GM23248 (cell line): ENCODE measurements at regions not wholly inside any gene's neighbourhood (a gene's known extent, or its start where the extent isn't known, plus 50 kb on each side); places are given as distances from the start of the nearest gene placed in this dataset.
A peak's percentile ranks its signal among the peaks of the same experiment; 100 is the strongest.

ENCODE experiments used
- DNase-seq: peaks from one replicate; pipeline ENCODE4 v3.0.0-alpha.2; 2015
- H2AFZ ChIP-seq: fragments of 200-600 bp; sonication (generic); 2 replicates; pipeline ENCODE4 v1.6.1; 2016; ENCODE audit warnings: antibody characterized with exemption
- H3F3A ChIP-seq: fragments of 200-600 bp; sonication (generic); 2 replicates; pipeline ENCODE4 v1.6.1; 2016; ENCODE audit warnings: mild to moderate bottlenecking, antibody characterized with exemption, mixed run types; ENCODE audit not compliant: insufficient read depth
- H3K27ac ChIP-seq: fragments of 200-600 bp; sonication (generic); 2 replicates; pipeline ENCODE4 v1.5.1; 2016; ENCODE audit warnings: mild to moderate bottlenecking
- H3K27me3 ChIP-seq: fragments of 200-600 bp; sonication (generic); replicated peaks from 2 replicates; pipeline ENCODE4 v1.6.1; 2016; ENCODE audit warnings: mild to moderate bottlenecking; ENCODE audit not compliant: insufficient read depth
- H3K36me3 ChIP-seq: fragments of 200-600 bp; sonication (generic); 2 replicates; pipeline ENCODE4 v1.6.1; 2016; ENCODE audit warnings: low read depth, mild to moderate bottlenecking
- H3K4me1 ChIP-seq: fragments of 200-600 bp; sonication (generic); 2 replicates; pipeline ENCODE4 v1.6.1; 2016; ENCODE audit warnings: mild to moderate bottlenecking; ENCODE audit not compliant: insufficient read depth
- H3K4me2 ChIP-seq: fragments of 200-600 bp; sonication (generic); one replicate; pipeline ENCODE4 v1.6.1; 2016; ENCODE audit warnings: mild to moderate bottlenecking; ENCODE audit not compliant: unreplicated experiment
- H3K4me3 ChIP-seq: fragments of 200-600 bp; sonication (generic); 2 replicates; pipeline ENCODE4 v1.5.1; 2016; ENCODE audit warnings: mild to moderate bottlenecking
- H3K79me2 ChIP-seq: fragments of 200-600 bp; sonication (generic); 2 replicates; pipeline ENCODE4 v1.6.1; 2016; ENCODE audit warnings: mild to moderate bottlenecking; ENCODE audit not compliant: insufficient read depth
- H3K9ac ChIP-seq: fragments of 200-600 bp; sonication (generic); 2 replicates; pipeline ENCODE4 v1.6.1; 2016; ENCODE audit warnings: mild to moderate bottlenecking
- H3K9me2 ChIP-seq: fragments of 200-600 bp; sonication (generic); 2 replicates; pipeline ENCODE4 v1.6.1; 2016; ENCODE audit warnings: mixed run types, mild to moderate bottlenecking, moderate library complexity; ENCODE audit not compliant: insufficient read depth
- H3K9me3 ChIP-seq: fragments of 200-600 bp; sonication (generic); one replicate; pipeline ENCODE4 v1.6.1; 2017; ENCODE audit warnings: low read depth
- H4K20me1 ChIP-seq: fragments of 200-600 bp; sonication (generic); 2 replicates; pipeline ENCODE4 v1.6.0; 2016; ENCODE audit not compliant: insufficient read depth
- EZH2 ChIP-seq: fragments of 200-600 bp; sonication (generic); IDR thresholded peaks from 2 replicates; pipeline ENCODE4 v1.6.1; 2018; ENCODE audit warnings: antibody characterized with exemption, mild to moderate bottlenecking; ENCODE audit not compliant: insufficient read depth, poor library complexity, severe bottlenecking
- EZH2phosphoT487 ChIP-seq: fragments of 200-600 bp; sonication (generic); IDR thresholded peaks from 2 replicates; pipeline ENCODE4 v1.6.1; 2018; ENCODE audit warnings: antibody characterized with exemption, moderate library complexity, mild to moderate bottlenecking, low read depth; ENCODE audit not compliant: insufficient read depth
- WGBS, 2 experiments: methylation state at CpG; one replicate each; pipeline ENCODE4 v1.1.6; 2015 to 2017; ENCODE audit warnings: low lambda C conversion rate in 2 of 2, low coverage in 1 of 2; ENCODE audit errors: missing lambda C conversion rate in 2 of 2; 5-methylcytosine and 5-hydroxymethylcytosine counted together
- in situ Hi-C: fragments of 300-500 bp; cut with MboI; formaldehyde crosslinking; loops from 2 replicates; pipeline ENCODE4 v1.15.0; 2020

DNA sequence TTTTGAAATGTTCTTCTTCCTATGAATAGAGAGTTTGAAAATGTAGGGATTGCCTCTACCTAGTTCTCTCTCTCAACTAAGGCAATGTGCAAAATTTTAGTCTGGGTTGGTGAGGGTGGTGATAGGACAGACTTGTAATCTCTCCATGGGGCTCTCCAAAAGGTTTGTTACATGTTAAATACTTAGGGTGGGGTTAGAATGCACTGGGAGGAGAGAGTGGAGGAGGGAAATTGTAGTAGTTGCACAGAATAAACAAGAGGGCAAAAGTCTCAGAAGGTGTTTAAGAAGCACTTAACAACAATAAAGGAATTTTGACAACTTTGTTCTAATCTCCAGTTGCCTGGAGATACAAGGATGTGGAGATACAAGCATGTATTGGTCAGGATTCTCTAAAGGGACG is 230.4 kb downstream of the NECTIN3 start:
- no peaks in the 10 kb centered on the region for H3K27me3 ChIP-seq
- WGBS, 2 experiments: 91 to 100% methylated on average over 1 of the region's 1 CpG
- no peaks in the 10 kb centered on the region for H3K79me2 ChIP-seq
- H3K27ac ChIP-seq: no peak overlapping the region
- H3K4me3 ChIP-seq: no peak overlapping the region
- no peak overlapping the region for H3K9ac ChIP-seq
- no peak overlapping the region for H2AFZ ChIP-seq
- in situ Hi-C loops: no loop called here
- no peak for TF ChIP-seq EZH2
- TF ChIP-seq EZH2phosphoT487: no peak
- no peaks in the 10 kb centered on the region for H3K36me3 ChIP-seq
- no peak for DNase-seq
- peaks cover 4% of the 10 kb centered on the region for H3F3A ChIP-seq
- no peaks in the 10 kb centered on the region for H4K20me1 ChIP-seq
- no peaks in the 10 kb centered on the region for H3K9me2 ChIP-seq
- H3K9me3 ChIP-seq: no peaks in the 10 kb centered on the region
- peaks cover 27% of the 10 kb centered on the region for H3K4me1 ChIP-seq
- H3K4me2 ChIP-seq: no peak overlapping the region

DNA sequence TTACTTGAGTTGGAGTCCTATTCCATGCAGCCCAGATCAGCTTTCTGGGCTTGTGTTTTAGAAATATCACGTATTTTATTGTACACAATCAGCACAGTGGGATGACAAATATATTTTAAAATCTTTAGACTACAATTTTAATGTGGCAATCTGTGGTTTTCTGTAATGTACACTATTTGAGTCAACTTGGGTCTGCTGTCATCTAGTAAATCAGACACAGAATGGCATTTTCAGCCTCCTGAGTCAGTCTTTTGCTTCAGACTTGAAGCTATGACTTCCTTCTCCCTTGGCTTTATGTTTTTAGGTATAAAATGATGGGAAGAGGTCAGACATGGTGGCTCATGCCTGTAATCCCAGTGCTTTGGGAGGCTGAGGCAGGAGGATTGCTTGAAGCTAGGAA is 232.1 kb downstream of the NECTIN3 start:
- no peaks in the 10 kb centered on the region for H3K79me2 ChIP-seq
- H2AFZ ChIP-seq: no peak overlapping the region
- peaks cover 4% of the 10 kb centered on the region for H3F3A ChIP-seq
- no peaks in the 10 kb centered on the region for H3K9me3 ChIP-seq
- H3K27ac ChIP-seq: no peak overlapping the region
- WGBS, 2 experiments: 18 to 29% methylated on average over 1 of the region's 1 CpG
- no peak overlapping the region for H3K4me2 ChIP-seq
- peaks cover 25% of the 10 kb centered on the region for H3K4me1 ChIP-seq
- peak; percentile 61 for DNase-seq
- H3K9me2 ChIP-seq: no peaks in the 10 kb centered on the region
- no peaks in the 10 kb centered on the region for H4K20me1 ChIP-seq
- H3K36me3 ChIP-seq: no peaks in the 10 kb centered on the region
- H3K27me3 ChIP-seq: no peaks in the 10 kb centered on the region
- in situ Hi-C loops: no loop called here
- no peak overlapping the region for H3K9ac ChIP-seq
- H3K4me3 ChIP-seq: no peak overlapping the region
- no peak for TF ChIP-seq EZH2

DNA sequence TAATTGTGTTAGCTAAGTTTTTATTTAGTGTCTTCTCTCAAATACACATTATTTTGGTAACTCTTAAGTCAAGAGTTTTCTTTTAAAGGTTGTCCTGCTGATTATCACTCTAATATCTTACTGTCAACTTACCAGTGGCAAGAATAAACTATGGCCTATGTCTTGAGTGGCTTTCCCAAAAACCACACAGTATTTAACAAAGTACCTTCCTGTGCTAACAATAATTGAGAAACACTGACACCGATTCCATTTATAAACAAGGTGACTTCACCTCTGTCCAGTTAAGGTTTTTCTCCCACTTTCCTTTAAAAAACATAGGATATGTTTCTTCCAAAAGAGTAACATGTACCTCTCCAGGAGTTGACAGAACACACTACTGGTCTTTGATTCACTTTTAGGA is 234.3 kb upstream of the CD96 start:
- H4K20me1 ChIP-seq: no peaks in the 10 kb centered on the region
- in situ Hi-C loops: no loop called here
- peaks cover 4% of the 10 kb centered on the region; the same call in 1 of the 2 replicates for H3F3A ChIP-seq
- peaks cover 15% of the 10 kb centered on the region for H3K4me1 ChIP-seq
- no peak for DNase-seq
- H3K9me2 ChIP-seq: no peaks in the 10 kb centered on the region
- H2AFZ ChIP-seq: no peak overlapping the region
- 84 to 91% methylated on average over 1 of the region's 1 CpG for WGBS, 2 experiments
- H3K27ac ChIP-seq: no peak overlapping the region
- 0 out of 2 replicates have a peak, but pooled peaks cover under 1% of the 10 kb centered on the region for H3K27me3 ChIP-seq
- H3K79me2 ChIP-seq: no peaks in the 10 kb centered on the region
- H3K4me3 ChIP-seq: no peak overlapping the region
- H3K36me3 ChIP-seq: no peaks in the 10 kb centered on the region
- TF ChIP-seq EZH2 (no peak), EZH2phosphoT487 (no peak)
- H3K4me2 ChIP-seq: no peak overlapping the region
- H3K9ac ChIP-seq: no peak overlapping the region
- no peaks in the 10 kb centered on the region for H3K9me3 ChIP-seq

DNA sequence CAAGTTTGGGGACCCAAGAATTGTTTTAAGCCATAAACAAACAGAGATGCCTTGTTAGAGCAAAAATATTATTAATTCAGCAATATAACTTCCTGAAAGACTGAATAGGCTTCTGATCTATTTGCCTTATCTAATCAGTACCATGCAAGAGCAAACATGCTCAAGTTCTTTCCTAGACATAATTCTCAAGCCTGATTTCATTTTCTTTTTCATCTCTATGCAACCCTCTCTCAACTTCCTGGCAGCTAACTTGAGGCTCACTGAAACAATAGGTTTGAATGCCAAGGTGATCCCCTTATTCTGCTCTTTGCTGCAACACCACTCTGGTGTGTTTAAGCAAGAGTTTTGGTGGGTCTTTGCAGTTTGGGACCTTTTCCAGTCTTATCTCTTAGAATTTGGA is 230.9 kb upstream of the CD96 start:
- in situ Hi-C loops: no loop called here
- no peak overlapping the region for H2AFZ ChIP-seq
- H3K4me1 ChIP-seq: peaks cover 13% of the 10 kb centered on the region; the same call in 1 of the 2 replicates

DNA sequence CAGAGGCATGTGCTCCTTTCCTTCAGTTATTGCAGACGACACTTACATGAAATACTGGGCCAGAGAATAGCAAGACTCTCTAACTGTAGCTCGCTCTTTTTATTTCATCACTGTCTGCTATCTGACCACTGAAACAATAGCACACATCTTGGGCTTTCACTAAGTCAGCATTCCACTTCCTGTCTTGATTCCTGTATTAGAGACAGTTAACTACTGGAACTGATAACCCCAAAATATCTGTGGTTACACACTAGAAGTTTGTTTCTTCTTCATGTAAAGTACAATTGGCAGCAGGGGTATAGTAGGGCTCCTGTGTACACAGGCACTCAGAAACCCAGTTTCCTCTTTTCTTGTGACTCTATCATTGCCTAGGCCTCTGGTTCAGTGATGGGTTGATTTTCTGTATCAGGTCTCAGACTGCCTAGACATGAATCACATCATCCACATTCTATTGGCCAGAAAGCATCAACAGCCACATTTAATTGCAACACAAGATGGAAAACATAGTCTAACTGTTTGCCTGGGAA is 230.2 kb upstream of the CD96 start:
- no peak for TF ChIP-seq EZH2
- TF ChIP-seq EZH2phosphoT487: no peak
- Histone ChIP-seq H3K27ac (no peak overlapping the region), H3K4me1 (peaks cover 13% of the 10 kb centered on the region; the same call in 1 of the 2 replicates), H3K9ac (no peak overlapping the region), H2AFZ (no peak overlapping the region), H3K9me2 (no peaks in the 10 kb centered on the region), H3K36me3 (no peaks in the 10 kb centered on the region), H3K4me2 (no peak overlapping the region), H3K9me3 (no peaks in the 10 kb centered on the region), H3F3A (peaks cover 13% of the 10 kb centered on the region; the same call in 1 of the 2 replicates), H3K4me3 (no peak overlapping the region), H3K27me3 (0 out of 2 replicates have a peak, but pooled peaks cover 4% of the 10 kb centered on the region), H4K20me1 (no peaks in the 10 kb centered on the region), H3K79me2 (no peaks in the 10 kb centered on the region)
- 66 to 71% methylated on average over 2 of the region's 2 CpGs for WGBS, 2 experiments
- in situ Hi-C loops: no loop called here
- peak; percentile 36 for DNase-seq

More for the DNA sequence above, 230.9 kb upstream of the CD96 start:
- no peak overlapping the region for H3K4me2 ChIP-seq
- no peaks in the 10 kb centered on the region for H3K9me2 ChIP-seq
- H3K79me2 ChIP-seq: no peaks in the 10 kb centered on the region
- no peak overlapping the region for H3K4me3 ChIP-seq
- no peak overlapping the region for H3K27ac ChIP-seq
- H4K20me1 ChIP-seq: no peaks in the 10 kb centered on the region
- peaks cover 13% of the 10 kb centered on the region; the same call in 1 of the 2 replicates for H3F3A ChIP-seq
- no peak for DNase-seq
- 0 out of 2 replicates have a peak, but pooled peaks cover 4% of the 10 kb centered on the region for H3K27me3 ChIP-seq
- TF ChIP-seq EZH2phosphoT487 (no peak), EZH2 (no peak)
- H3K9me3 ChIP-seq: no peaks in the 10 kb centered on the region
- H3K9ac ChIP-seq: no peak overlapping the region
- no peaks in the 10 kb centered on the region for H3K36me3 ChIP-seq
